ENCODE measurements at regions not wholly inside any gene's neighbourhood (a gene's known extent, or its start where the extent isn't known, plus 50 kb on each side); places are given as distances from the start of the nearest gene placed in this dataset.

DNA sequence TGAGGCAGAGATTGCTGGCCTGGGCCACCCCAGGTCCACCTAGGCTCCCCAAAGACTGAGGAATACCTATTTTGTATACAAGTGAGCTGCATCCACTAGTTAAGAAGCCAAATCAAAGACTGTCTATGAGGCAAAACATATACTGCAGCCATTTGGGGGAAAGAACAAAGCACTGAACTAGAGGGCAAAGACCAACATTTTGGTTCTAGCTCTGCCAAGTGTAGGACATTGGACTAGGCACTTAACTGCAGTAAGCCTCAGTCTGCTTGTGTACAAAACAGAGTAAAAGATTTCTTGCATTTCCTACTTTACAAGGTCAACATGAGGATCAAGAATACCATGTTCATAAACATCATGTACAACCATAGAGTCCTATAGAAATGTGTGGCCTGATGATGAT is 94.8 kb upstream of the CYP1B1 start:
- no peak for DNase-seq

DNA sequence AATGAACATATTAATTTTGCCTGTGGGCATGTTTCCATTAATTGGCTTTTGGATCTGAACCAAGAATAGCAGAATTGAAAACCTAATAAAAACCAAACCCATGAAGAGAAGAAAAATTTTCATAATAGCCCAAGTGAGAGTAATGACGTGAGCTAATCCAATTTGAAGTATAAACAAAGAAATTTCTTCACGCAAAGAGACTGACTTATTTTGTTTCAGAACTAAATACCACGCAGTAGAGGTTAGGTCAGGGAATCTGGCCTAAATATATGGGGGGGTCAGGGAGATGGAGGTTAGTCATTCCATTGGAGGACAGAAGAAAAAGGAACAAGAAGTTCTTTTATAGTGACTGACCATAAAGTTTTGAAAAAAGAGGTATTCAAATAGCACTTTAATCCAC is 94.1 kb upstream of the CYP1B1 start:
- no peak for DNase-seq

DNA sequence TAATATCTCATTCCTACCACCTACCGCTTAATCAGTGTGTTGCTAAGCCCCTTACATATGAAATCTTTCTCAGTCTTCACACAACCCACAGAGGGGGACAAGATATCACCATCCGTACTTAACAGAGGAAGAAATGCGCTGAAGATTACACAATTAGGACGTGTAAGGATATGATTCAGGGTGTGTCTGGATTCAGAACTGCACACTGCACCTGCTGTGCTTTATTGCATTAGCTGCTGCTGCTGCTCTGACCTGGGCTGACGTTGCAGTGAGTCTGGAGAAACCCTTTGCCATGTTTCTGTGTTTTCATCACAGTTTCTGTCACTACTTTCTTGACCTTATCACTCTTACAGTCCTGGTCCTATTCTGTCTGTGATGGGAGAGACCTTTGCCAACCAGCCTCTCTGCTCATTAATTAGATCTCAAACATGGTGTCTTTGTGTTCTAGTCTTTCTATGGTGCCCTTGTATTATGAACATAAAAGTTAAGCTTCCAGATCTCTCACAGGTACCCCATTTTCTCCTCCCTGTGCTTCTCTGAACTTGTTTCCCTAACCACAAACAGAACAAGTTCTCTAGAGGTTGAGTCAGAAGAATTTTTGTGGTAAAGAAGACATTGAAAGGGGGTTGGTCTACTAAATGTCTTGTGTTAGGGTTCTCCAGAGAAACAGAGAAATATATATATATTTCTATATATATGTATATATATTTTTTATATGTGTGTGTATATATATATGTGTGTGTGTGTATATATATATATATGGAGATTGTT is 92.9 kb upstream of the CYP1B1 start:
- no peak for DNase-seq

- no peak for DNase-seq
Observed at GRCh38 chr2:38167968-38168350, 92.0 kb upstream of the CYP1B1 start.

DNA sequence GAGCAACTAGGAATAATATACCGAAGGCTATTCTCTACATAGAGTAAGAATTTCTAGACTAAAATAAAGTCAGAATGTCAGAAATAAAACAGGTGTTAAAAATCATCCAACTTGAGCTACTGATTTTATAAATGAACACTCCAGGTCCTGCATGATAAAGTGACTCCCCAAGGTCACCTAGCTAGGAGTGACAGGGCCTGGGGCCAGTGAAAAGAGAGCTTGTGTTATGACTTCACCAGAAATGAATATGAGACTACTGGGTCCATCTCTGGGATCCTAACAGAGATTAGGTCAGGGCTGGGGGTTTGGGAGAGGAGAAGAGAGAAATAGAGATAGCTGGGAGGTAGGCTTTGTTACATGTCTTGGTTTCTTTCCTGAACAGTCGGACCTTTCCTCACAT is 89.7 kb upstream of the CYP1B1 start:
- no peak for DNase-seq

GRCh38 chr2:38164881-38165280 is 88.9 kb upstream of the CYP1B1 start:
- no peak for DNase-seq

- DNase-seq: no peak
Observed at GRCh38 chr2:38163579-38163978, 87.6 kb upstream of the CYP1B1 start.

DNA sequence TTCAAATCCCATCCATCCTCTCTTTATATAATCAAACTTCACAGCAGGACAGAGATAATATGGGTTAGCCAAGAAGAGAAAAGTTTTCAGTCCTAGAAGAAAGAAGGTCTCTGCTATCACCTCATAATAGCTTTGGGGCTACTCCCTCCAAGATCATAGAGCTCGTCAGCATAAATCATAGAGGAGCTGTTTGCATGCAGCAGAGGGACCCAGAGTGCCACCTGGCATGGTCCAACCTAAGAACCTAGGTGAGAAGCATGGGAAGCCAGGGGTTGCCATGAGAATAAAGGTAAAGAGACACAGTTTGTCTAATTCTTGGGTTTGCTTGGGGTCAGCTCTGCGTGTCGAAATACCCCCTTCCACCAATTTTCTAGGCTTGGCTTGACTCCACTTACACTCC is 87.1 kb upstream of the CYP1B1 start:
- DNase-seq: no peak

- no peak for DNase-seq
Observed at GRCh38 chr2:38160516-38160915, 84.6 kb upstream of the CYP1B1 start.

GRCh38 chr2:38159597-38159996 is 83.6 kb upstream of the CYP1B1 start:
- DNase-seq: no peak

- no peak for DNase-seq
Observed at GRCh38 chr2:38159191-38159590, 83.2 kb upstream of the CYP1B1 start.

- no peak for DNase-seq
Observed at GRCh38 chr2:38158378-38159118, 82.6 kb upstream of the CYP1B1 start.

- no peak for DNase-seq
Observed at GRCh38 chr2:38156436-38156835, 80.5 kb upstream of the CYP1B1 start.

DNA sequence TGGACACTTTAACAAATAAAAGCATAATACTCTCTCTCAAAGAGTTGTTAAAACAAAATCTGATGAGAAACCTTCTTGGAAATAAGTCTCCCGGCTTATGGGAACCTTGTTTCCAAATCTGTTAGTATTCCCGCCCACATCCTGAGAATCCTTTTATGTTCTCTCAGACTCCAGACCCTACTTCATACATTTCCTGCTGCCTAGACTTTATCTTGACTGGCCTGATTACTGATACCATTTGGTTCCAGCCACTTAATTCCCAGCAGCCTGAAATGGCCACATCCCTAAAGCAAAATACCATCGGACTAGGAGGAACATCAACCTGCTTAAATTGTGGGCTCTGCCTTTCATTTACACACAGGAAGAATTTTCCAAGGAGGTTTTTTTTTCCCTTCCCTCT is 79.1 kb upstream of the CYP1B1 start:
- DNase-seq: no peak

GRCh38 chr2:38154395-38154794 is 78.4 kb upstream of the CYP1B1 start:
- no peak for DNase-seq

DNA sequence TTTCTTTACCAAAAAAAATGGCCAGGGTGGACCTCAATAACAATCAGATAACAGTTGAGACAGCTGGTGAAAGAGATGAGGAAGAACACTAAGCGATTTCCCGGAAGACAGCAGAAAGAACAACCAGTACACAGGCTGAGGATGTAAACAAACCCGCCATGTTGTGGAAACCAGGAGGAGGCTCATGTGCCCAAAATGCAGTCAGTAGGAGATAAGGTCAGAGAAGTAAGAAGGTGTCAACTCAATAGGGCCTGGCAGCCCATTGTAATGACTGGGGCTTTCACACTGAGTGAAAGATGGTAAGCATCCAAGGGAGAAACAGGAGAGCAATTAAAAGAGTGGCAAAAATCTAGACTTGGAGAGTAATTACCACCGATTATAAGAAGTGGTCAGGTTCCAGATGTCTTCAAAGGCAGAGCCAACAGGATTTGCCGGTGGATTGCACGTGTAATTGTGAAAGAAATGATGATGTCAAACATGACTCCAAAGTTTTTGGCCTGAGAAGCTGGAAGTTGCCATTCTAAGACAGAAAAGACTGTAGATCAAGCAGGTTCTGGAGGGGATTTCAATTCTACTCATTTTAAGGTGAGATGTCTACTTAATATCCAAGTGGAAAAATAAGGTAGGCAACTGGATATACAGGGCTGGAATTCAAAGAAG is 77.7 kb upstream of the CYP1B1 start:
- no peak for DNase-seq

- DNase-seq: no peak
Observed at GRCh38 chr2:38152913-38153312, 77.0 kb upstream of the CYP1B1 start.

DNA sequence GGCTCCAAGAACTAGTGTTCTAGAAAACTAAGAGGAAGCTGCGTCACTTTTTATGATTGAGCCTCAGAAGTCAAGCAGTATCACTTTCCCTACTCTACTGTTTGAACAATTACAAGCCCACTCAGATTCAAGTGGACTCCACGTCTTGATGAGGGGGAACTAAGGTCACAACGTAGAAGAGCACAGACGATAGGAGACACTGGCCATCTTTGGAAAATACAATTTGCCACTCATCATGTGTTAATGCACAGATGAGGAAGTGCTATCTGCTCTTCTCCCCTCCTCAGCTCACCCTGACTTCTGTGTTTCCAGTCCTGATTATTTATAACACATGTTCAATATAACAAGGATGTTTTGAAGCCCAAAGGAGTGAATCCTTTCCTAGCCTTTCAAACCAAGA is 76.1 kb upstream of the CYP1B1 start:
- no peak for DNase-seq

DNA sequence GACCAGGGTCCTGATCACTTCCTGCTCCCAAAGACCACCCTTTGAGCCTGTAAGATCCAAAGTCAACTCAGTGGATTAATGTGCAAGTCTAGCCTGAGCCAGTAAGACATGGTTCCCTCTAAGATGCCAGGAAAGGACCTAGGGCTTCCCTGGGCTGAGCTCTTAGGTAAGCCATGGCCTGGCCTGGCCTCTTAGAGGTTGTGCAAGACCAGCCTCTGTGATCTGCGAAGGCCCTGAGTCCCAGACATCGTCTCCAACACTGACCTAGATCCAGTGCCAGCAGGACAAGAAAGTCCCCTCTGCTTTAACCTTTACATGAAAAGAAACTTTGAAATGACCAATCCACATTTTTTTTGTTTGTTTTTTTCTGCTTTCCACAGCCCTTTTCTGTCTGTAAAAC is 73.6 kb upstream of the CYP1B1 start:
- no peak for DNase-seq

DNA sequence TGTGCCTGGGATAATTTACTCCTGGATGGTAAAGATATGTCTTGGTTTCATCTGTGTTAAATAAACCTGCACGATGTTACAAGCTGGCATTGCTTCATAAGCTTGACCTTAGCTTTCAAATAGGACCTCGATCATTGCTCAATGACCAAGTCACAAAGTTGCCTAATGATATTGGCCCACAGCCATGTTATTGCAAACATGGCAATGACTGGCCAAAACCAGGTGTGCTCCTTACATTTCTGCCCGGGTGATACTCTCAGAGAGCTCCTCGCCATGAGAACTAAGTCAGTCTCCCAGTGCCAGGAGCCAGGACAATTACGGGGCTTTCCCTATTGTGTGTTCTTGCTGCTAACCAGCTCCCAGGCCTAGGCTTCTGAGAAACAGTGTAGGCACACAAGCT is 72.5 kb upstream of the CYP1B1 start:
- no peak for DNase-seq

- no peak for DNase-seq
Observed at GRCh38 chr2:38147333-38148121, 71.6 kb upstream of the CYP1B1 start.

GRCh38 chr2:38146907-38147307 is 71.0 kb upstream of the CYP1B1 start:
- no peak for DNase-seq

- DNase-seq: no peak
Observed at GRCh38 chr2:38146275-38146906, 70.4 kb upstream of the CYP1B1 start.
